ENCODE measurements at regions not wholly inside any gene's neighbourhood (a gene's known extent, or its start where the extent isn't known, plus 50 kb on each side); places are given as distances from the start of the nearest gene placed in this dataset.

- Histone ChIP-seq H3K4me3 (no peak overlapping the region), H3K36me3 (no peaks in the 10 kb centered on the region), H3K27me3 (ENCODE audit: low read depth) (peaks cover 15% of the 10 kb centered on the region), H3K4me1 (no peaks in the 10 kb centered on the region), H3K27ac (replicated peaks) (no peak overlapping the region), H3K9me3 (replicated peaks) (no peaks in the 10 kb centered on the region)
- no peak for DNase-seq
- TF ChIP-seq, protein P1, sequence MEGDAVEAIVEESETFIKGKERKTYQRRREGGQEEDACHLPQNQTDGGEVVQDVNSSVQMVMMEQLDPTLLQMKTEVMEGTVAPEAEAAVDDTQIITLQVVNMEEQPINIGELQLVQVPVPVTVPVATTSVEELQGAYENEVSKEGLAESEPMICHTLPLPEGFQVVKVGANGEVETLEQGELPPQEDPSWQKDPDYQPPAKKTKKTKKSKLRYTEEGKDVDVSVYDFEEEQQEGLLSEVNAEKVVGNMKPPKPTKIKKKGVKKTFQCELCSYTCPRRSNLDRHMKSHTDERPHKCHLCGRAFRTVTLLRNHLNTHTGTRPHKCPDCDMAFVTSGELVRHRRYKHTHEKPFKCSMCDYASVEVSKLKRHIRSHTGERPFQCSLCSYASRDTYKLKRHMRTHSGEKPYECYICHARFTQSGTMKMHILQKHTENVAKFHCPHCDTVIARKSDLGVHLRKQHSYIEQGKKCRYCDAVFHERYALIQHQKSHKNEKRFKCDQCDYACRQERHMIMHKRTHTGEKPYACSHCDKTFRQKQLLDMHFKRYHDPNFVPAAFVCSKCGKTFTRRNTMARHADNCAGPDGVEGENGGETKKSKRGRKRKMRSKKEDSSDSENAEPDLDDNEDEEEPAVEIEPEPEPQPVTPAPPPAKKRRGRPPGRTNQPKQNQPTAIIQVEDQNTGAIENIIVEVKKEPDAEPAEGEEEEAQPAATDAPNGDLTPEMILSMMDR (IDR thresholded peaks at IDR 0.05; ENCODE audit: borderline replicate concordance) = no peak
- intact Hi-C loops (cut with micrococcal nuclease) = no loop called here
These were observed 89.4 kb upstream of the DRD2 start for GRCh38 chr11:113564527-113565130.

GRCh38 chr11:113563766-113564526 is 88.7 kb upstream of the DRD2 start:
- TF ChIP-seq, protein P1 (IDR thresholded peaks at IDR 0.05; ENCODE audit: borderline replicate concordance) = no peak
- H3K36me3 ChIP-seq = no peaks in the 10 kb centered on the region
- H3K4me1 ChIP-seq = no peaks in the 10 kb centered on the region
- no peak for DNase-seq
- peaks cover 15% of the 10 kb centered on the region for H3K27me3 ChIP-seq (ENCODE audit: low read depth)
- H3K4me3 ChIP-seq = no peak overlapping the region
- no peak overlapping the region for H3K27ac ChIP-seq (replicated peaks)
- no peaks in the 10 kb centered on the region for H3K9me3 ChIP-seq (replicated peaks)
- intact Hi-C loops (cut with micrococcal nuclease) = no loop called here

GRCh38 chr11:113562981-113563461 is 87.8 kb upstream of the DRD2 start:
- DNase-seq = no peak
- Histone ChIP-seq H3K36me3 (no peaks in the 10 kb centered on the region), H3K27ac (replicated peaks) (no peak overlapping the region), H3K9me3 (replicated peaks) (no peaks in the 10 kb centered on the region), H3K4me1 (no peaks in the 10 kb centered on the region), H3K27me3 (ENCODE audit: low read depth) (peaks cover 15% of the 10 kb centered on the region), H3K4me3 (no peak overlapping the region)
- intact Hi-C loops (cut with micrococcal nuclease) = no loop called here
- TF ChIP-seq, protein P1 (IDR thresholded peaks at IDR 0.05; ENCODE audit: borderline replicate concordance) = no peak

GRCh38 chr11:113562576-113562975 is 87.4 kb upstream of the DRD2 start:
- TF ChIP-seq, protein P1 (IDR thresholded peaks at IDR 0.05; ENCODE audit: borderline replicate concordance) = no peak
- no peak overlapping the region for H3K4me3 ChIP-seq
- no peaks in the 10 kb centered on the region for H3K9me3 ChIP-seq (replicated peaks)
- no peaks in the 10 kb centered on the region for H3K36me3 ChIP-seq
- no peaks in the 10 kb centered on the region for H3K4me1 ChIP-seq
- peaks cover 15% of the 10 kb centered on the region for H3K27me3 ChIP-seq (ENCODE audit: low read depth)
- no peak for DNase-seq
- intact Hi-C loops (cut with micrococcal nuclease) = no loop called here
- H3K27ac ChIP-seq (replicated peaks) = no peak overlapping the region

- no peaks in the 10 kb centered on the region for H3K36me3 ChIP-seq
- DNase-seq = no peak
- no peaks in the 10 kb centered on the region for H3K9me3 ChIP-seq (replicated peaks)
- H3K4me1 ChIP-seq = no peaks in the 10 kb centered on the region
- intact Hi-C loops (cut with micrococcal nuclease) = no loop called here
- no peak overlapping the region for H3K4me3 ChIP-seq
- no peak overlapping the region for H3K27ac ChIP-seq (replicated peaks)
- H3K27me3 ChIP-seq (ENCODE audit: low read depth) = no peaks in the 10 kb centered on the region
- TF ChIP-seq, protein P1 (IDR thresholded peaks at IDR 0.05; ENCODE audit: borderline replicate concordance) = no peak
These were observed 82.7 kb upstream of the DRD2 start for GRCh38 chr11:113557926-113558325.

Data from left ventricle myocardium inferior (tissue), 1 donor.